Urothelium cell line (cell line): ENCODE measurements at regions not wholly inside any gene's neighbourhood (a gene's known extent, or its start where the extent isn't known, plus 50 kb on each side); places are given as distances from the start of the nearest gene placed in this dataset.

Source experiments
- DNase-seq: peaks from one replicate; pipeline ENCODE4 v3.0.0; 2011; ENCODE audit warnings: low spot score, mixed read lengths
- FAIRE-seq: peaks from 2 replicates; lab custom pipeline; 2011; peaks lifted over from hg19 to GRCh38; lab: Jason Lieb, UNC

DNA sequence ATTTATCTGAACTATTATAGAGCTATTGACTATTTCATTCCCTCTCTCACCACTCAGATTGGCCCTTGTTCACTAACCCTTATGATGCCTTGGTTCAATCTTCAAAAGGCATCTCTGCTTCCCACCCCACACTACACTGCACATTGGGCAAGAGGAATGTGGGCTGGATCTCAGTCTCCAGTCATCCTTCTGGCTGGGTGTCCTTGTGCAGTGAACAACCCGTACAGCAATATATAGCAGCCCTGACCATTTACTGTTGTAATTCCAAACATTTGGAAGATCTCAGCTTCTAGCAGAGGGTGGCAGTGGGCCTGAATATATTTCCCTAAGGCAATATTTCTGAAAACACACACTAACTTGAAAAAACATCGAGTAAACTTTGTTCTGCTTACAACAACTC lies 199.2 kb upstream of the GDNF start:
- no peak for DNase-seq
- FAIRE-seq, result no peak

DNA sequence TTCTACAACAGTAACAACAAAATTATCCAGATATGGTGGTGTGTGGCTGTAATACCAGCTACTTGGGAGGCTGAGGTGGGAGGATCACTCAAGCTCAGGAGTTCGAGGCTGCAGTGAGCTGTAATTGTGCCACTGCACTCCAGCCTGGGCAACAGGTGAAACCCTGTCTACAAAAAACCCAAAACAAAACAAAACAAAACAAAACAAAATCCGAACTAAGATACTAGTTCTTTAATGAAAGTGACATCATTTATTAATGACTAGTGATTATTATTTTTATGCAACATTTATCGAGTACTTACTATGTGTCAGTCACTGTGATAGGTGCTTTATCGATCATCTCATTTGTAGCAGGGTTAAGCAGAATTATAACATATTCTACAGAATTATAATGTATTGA lies 196.9 kb upstream of the GDNF start:
- peak; percentile 32 for FAIRE-seq
- no peak for DNase-seq

DNA sequence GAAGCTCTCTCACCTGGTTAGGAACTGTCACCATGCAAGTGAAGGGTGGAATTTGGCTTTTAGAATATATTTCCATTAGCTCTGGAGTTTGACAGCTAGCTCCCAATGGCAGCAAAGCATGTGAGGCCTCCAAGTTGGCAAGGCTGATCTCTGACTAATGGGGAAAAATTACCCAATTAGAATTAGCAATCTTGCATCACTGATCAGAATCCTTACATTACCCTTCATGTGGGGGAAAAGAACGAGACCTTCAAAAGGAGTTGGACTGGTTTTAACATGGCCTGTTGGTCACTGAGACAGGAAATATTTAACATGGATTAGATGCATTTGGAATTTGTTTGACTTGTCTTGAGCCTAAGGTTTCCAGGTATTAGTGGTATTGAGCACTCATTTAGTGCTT lies 192.3 kb upstream of the GDNF start:
- DNase-seq (no peak), FAIRE-seq (no peak)

DNA sequence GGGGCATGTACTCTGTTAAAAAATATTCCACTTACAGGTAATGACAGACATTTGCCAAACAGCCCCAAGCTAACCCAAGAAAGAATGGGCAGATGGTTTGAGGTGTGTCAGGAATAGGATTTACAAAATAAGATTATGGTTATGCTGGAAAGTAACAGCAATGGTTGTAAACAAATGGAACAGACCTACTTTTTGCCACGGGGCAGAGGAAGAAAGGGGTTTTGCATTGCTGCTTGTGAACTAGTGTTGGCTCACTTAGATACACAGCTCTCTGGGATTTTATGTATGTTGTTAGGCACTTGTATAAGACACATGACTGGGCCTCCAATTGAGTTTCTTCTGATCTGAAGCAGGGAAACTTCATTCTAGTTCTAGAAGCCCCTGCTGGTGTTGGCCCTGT lies 191.5 kb upstream of the GDNF start:
- DNase-seq (no peak), FAIRE-seq (no peak)

DNA sequence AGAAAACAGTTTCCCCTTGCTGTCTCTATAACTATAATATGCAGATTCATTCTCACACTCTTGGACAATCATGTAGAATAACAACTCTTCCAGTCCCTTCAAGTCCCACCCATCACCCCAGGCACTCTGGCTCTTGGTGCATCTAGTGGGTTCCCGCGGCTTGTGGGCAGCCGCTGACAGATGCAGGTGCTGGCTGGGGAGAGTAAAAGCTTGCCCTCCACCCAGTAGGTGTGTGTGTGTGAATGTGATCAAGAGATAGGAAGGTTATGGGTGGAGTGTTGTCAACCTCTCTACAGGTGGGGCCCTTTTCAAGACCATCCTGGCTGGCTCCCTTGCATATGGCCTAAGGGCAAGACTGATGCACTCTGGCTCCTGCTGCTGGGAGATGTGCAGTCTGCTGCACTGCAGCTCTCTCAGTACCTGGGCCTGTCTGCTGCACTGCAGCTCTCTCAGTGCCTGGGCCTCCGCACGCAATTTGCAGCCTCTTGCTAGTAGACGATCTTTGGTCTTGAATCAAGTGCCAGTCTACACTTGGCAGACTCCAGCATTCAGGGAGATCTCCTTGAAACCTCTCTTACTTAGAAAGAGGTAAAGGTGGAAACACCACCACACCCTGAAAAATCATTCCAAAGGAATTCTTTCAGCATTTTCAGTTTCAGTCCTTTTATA lies 189.7 kb upstream of the GDNF start:
- FAIRE-seq, result no peak

DNA sequence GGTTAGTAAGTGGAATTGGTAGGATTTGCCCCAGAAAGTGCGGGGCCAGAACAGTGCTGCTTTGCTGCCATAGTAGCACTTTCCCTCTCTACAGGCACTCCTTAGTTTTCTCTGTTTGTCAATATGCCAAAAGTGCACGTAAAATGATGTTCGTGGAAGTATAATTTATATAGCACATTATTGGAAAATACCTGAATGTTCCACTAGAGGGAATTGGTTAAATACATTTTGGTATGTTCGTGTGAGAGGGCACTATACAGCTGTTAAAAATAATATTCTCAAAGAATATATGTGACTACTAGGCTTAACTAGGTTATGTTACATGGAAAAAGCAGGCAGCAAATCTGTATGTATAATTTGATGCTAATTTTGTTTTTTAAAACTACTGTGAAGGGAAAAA lies 184.0 kb upstream of the GDNF start:
- FAIRE-seq (no peak), DNase-seq (peak; percentile 21)

More for the DNA sequence above, 189.7 kb upstream of the GDNF start:
- no peak for DNase-seq

DNA sequence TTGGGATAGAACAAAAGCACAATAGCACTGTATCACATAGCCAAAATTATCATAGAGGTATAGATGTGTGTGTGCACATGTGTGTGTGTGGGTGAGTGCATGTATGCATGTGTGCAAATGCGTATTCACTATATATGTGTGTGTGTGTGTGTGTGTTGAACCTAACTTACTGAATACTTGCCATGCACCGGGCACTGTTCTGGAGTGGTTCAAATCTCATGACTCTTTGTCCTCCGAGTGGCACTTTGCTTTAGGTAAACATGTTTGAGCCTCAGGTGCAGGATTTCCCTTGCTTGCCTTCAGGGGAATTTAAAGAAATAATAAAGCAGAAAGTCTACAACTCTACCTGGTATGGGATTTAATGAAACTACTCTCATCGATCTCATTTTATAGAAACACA lies 183.5 kb upstream of the GDNF start:
- FAIRE-seq (peak; percentile 61), DNase-seq (no peak)

DNA sequence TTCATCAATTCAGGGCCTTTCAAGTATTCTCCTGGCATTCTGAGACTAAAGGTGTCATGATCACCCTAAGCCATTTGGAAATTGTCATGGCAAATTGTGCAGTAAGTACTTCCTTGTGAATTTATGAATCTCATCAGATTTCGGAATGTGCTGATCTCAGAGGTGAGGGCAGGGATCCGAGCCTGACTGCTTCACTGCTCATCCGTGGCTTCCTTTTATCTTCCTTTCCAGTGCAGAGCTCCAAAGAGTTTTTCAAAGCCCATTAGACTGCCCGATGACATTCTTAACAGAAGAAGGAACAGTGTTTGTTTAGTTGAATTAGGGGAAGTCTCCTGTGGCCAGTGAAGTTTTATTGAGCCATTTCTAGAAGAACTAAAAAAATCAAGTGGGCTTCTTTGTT lies 182.8 kb upstream of the GDNF start:
- DNase-seq (no peak), FAIRE-seq (no peak)

DNA sequence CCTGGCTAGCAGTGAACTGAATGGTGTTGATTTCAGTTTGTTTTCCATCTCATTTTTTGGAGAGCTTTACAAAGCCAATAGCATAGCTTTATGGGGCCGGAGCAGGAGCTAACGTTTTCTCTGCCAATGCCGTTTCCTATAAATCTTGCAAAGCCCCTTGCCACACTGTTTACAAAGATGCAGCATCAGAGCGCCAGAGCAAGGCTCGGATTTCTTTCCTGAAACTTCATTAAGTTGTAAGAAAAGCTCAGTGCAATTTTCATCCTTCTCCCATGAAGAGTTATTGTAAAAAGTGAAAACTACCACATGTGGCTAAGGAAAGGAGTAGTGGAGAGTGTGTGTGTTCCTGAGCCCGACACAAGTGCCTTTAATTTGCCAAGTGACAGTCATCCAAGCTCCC lies 178.2 kb upstream of the GDNF start:
- FAIRE-seq, result no peak
- no peak for DNase-seq

DNA sequence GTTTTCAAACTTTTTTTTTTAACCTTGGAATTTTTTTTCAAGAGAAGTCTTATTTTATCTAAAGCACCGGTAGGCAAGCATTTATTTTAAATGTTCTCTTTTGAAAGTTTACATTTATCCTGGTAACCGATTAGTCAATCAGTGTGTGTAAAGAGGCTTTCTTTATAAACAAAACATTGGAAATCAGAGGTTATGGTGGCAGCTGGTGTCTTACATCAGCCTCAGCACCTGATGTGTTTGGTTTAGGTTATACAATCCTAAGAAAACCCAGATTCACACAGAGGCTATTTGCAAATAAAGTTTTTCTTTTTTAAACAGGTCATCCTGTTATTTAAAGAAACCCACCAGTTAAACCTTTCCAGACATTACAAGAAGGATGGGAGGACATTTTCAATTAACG lies 173.3 kb upstream of the GDNF start:
- FAIRE-seq (no peak), DNase-seq (no peak)

DNA sequence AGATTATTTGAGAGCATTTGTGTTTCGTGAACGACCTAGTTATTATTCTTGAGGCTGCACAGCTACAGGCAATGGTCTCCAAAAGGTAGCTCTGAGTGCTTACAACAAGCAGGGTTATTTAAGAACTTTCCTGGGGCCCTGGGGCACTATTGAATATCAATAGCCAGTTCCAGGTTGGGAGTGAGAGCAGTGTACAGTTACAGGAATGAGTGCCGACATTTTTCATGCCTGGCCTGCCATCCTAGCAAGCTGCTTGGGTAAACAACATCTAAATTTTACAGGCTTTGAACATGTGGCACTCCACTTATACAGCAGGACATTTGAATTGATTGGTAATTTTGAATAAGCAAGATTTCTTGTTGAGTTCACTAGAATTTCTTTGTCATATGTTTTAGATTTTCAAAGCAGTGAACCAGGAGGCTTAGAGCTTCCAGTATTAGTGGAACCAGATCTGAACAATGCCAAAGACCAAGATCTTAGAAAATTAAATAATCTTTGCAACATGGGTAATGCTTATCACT lies 171.9 kb upstream of the GDNF start:
- no peak for DNase-seq
- no peak for FAIRE-seq

DNA sequence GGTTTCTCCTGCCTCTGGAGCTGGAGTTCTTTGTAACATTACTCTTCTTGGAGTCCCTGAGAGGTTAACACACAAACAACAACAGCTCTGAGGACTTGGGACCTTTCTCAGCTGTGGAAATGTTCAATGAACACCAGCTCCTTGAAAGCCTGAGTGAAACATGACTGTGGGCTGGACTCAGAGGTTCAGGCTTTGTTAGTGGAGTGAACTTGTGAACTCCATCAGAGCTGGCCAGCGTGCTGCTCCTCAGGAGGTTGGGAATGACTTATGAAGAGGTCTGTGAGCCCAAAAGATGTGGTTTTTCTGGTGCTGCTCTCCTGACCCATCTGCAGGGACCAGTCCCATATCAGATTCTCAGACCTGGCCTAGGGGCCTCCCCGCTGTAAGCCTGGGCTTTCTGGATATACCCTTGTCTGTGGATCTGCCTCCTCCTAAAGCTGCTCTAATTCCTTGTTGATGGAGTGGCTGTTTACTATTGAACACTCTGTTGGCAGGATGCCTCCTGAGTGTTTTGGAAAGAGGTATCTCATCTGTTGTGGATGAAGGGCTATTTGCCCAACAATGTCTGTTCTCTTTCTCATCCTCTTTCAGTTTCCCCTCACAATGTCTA lies 170.0 kb upstream of the GDNF start:
- DNase-seq (no peak), FAIRE-seq (no peak)

DNA sequence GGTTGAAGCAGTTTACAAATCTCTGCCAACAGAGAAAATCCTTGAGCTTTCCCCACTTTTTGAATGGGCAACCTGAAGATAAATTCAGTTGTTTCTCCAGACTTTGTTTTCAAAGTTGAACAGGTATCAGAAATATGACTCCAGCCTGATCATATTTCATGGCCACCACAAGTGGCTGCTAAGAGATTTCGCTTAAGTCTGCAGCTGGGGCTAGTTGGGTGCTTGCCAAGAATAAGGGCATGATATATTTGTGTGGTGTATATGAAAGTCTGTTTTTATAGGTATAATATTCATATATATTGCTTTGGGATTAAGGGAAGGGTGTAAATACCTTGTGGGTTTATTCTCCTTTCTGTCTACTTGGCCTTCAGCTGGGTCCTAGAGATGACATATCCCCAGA lies 168.4 kb upstream of the GDNF start:
- no peak for DNase-seq
- no peak for FAIRE-seq

DNA sequence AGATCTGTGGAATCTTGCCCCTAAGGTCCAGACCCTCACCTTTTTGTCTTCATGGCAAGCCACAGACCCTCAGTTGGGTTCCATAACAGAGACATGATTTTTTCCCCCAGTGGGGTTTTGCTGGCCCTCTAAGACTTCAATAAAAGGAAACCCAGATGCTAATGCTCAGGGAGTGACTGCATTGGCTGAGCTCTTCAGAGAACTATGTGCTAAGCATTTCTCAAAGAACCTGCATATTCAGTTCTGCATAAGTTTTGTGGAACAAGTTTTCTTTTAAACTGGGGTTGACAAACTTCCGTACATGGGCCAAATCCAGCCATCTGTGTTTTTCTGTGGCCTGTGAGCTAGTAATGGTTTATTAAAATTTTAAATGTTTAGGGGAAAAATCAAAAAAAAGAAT lies 159.8 kb upstream of the GDNF start:
- FAIRE-seq (no peak), DNase-seq (no peak)

DNA sequence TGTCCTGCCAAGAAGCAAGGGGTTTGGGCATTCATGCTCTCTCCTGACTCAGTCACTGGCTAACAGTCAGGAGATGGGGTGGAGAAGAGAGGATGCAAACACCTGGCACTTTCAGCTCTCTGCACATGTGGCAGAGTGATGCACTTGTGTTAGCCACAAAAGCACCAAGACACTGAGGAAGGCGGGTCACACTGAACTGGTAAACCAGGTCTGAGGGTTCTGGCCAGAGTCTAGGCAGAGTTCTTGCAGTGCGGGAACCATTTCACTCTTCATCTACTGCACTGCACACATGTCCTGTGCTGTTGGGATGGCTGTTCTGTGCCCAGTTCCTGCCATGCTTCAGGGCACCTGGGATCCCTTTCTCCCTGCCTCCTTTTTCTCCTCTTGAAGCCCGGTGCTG lies 157.1 kb upstream of the GDNF start:
- DNase-seq (no peak), FAIRE-seq (no peak)

DNA sequence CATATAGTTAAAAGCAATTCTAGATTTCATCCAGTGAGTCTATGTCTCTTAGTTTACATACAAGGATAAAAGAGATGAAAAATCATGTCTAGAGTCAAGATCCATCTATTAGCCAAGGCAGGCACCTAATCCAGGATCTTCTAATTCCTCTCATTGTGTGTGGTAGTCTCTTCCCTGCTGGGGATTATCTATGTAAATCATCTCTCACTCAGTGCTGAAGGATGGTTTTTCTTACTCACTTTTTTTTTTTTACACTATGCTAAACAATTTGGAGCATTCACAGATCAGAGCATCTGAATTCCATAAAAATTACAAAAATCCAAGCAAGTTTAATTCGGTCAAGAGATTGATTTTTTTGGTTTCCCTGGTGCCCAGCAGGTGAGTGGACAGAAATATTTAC lies 154.9 kb upstream of the GDNF start:
- DNase-seq, result no peak
- FAIRE-seq, result no peak

DNA sequence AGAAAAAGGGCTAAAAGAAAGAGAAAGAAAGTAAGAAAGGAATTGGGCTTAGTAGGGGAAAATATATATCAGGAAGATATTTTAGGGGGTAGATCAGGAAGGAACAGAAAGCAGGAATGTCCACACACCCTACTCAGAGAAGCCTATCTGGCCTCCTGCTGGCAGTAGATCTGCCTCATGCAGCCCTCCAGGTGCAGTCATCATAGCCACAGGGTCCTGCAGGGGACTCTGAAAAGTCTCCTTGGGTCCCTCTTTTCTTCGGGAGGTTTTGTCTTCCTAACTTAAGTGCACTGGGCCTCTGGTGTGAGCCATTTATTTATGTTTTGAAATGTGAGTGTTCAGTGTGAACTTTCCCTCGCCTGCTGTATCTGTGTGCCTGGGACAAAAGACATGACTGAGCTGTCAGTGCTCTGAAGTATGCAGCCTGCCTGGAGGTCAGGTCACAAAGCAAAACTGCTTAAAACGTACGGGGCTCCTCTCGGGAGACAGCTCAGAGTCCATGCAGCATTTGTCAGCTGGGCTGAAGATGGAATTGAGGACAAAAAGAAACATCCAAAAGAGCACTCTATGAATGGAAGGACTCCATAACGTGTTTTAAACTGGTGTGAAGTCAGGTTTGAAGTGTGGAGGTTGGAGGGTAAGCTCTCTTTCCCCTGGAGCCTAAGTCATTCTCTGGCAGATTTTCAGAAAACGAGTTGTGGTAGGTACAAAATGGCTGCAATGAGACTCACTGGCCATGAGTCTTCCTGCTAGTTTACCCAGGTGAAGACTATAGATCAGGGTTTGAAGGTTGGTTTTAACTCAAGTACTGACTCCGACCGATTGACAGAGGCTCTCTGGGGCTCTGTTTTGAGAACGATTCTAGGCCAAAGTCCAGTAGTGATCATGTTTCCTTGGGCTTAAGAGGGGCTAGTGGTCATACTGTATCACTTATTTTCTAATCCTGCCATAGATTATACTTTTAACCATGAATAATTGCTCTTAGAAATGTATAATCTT lies 151.8 kb upstream of the GDNF start:
- no peak for DNase-seq
- FAIRE-seq, result no peak

DNA sequence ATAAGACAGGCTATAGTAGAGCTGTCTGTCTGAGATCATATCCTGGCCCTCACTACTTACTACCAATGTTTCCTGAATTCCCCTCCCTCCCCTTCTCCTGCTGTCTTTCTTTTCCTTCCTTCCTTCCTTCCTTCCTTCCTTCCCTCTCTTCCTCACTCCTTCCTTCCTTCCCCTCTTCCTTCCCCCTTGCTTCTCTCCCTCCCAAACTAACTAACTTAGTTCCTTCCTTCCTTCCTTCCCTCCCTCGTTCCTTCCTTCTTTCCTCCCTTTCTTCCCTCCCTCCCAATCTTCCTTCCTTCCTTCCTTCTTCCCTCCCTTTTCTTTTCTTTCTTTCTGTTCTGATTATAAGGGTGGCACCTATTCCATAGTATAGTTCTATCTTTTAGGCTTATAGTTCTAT lies 150.0 kb upstream of the GDNF start:
- DNase-seq (no peak), FAIRE-seq (no peak)

DNA sequence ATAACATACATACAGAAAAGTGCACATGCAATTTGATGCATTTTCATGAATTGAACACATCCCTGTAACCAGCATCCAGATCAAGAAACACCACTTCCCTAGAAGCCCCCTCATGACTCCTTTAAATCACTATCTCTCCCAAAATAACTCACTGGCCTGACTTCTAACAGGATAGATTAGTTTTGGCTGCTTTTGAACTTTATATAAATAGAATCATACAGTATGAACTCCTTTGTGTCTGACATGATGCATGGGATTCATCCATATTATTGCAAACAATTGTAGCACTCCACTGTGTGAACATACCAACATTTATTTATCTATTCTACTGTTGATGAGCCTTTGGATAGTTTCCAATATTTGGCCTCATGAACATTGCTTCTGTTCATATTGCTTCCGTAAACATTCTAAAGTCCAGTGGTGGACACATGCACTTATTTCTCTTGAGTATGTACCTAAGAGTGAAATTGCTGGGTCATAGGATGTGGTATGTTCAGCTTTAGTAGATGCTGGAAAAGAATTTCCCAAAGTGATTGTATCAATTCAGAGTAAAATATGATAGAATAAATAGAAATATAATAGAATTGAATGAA lies 148.7 kb upstream of the GDNF start:
- no peak for FAIRE-seq
- no peak for DNase-seq

DNA sequence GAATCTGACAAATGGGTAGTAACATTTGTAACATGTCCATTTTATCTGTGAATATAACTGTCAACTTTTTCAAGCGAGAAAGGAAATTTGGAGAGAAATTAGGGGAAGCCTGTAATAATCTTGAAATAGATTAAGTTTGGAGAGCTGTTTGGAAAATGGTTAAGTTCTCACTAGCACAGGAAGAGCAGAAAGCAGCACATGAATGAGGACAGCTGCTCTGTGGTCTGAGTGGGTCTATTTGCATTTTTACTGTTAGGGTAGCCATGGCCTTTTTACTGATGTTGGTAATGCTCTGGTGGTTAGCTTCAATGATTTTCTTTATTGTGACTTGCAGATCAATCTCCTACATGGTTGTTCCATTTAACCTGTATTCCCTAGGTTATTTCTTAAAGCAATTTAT lies 144.5 kb upstream of the GDNF start:
- DNase-seq, result no peak
- FAIRE-seq, result no peak

DNA sequence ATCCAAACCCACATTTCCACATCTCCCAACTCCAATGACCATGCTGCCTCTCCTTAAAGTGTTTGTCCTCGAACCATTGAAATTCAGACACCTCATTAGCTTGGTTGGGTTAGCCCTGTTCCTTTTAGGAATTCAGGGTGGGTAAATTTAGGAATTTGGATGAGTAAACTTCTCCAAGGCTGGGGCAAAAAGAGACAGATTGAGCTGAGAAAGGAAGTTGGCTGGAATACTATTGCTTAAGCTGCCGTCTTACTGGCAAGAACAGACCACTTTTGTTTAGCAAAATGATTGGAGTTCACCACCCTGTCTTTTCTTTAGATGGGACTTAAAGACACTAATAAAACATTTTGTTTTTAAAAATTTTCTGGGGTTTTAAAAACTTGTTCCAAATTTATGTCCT lies 143.6 kb upstream of the GDNF start:
- FAIRE-seq (peak; percentile 17), DNase-seq (no peak)
